ENCODE measurements at regions not wholly inside any gene's neighbourhood (a gene's known extent, or its start where the extent isn't known, plus 50 kb on each side); places are given as distances from the start of the nearest gene placed in this dataset.
A peak's percentile ranks its signal among the peaks of the same experiment; 100 is the strongest.

DNA sequence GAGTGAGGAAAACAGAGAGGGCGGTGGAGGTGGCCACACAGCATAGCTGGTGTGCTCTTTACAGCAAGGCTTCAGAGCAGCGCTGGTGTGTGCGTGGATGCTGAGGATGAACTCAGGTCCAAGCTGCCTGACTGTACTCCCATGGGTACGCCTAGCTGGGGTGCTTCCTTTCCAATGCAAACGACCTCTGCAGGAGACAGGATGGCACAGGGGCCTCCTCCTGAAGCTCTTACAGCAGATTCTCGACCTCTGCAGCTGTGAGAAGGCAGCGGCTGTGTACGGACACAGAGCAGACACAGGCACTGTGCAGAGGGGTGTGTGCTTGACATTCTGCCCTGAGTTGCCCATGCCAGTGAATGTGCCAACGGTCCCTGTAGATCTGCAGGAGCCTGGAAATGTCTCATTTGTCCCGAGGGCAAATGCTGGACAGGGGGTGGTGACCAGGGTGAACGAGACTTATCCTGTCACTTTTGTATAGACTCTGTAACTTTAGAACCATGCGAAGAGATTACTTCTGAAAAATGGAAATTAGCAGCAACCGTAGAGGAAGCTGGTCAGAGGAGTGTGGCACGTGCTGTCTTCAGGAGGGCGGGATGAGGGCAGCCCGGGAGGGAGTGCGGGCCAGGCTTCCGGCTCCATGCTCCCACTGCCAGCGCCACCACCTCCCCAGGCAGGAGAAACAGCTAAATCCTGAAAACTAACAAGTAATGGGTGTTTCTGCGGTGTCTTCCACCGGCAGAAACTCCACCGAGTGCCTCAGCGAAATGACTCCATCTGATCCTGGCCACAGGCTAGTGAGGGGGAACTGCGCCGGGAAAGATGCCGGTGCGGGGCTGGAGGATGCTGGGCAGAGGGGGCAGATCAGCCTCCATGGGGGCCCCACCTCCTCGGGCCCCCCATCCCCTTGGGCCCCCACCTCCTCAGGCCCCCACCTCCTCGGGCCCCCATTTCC, 120.9 kb upstream of the RPS6KA2 start:
- no peak for DNase-seq

DNA sequence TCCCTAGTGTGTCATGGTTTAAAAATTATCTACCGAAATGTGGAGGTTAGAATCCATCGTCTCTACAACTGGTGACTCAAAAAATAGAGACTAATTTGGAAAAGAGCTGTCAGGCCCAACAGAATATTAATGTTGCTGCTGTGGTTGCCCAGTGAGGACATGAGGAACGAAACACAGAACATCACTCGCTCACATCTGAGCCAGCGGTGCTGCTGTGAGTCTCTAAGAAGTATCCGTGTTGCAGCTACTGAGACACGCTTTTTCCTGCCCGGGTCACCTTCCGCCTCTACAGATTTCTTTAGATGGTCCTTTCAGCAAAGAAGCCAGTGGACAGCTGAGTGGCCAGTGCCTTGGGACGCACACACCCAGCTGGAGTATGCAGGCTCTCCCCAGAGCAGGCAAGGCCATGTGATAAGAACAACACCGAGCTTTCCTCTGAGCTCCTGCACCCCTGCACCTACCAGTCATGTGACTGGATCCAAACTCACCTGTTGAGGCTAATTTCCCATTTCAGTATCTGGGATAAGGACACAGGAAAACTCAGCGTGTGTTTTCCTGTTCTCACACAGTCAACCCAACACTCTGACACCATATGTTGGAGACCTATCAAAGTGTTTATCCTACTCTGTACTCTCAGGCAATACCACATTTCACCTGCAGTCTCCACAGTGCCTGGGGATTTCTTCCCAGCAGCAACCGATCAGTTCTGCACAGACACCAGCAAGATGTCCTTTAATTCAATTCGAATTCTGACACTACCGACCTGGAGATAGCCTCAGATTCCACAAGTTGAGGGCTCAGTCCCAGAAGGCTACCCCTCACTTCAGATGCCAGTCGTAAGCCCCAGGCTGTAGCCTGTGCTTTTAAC, 119.0 kb upstream of the RPS6KA2 start:
- no peak for DNase-seq

DNA sequence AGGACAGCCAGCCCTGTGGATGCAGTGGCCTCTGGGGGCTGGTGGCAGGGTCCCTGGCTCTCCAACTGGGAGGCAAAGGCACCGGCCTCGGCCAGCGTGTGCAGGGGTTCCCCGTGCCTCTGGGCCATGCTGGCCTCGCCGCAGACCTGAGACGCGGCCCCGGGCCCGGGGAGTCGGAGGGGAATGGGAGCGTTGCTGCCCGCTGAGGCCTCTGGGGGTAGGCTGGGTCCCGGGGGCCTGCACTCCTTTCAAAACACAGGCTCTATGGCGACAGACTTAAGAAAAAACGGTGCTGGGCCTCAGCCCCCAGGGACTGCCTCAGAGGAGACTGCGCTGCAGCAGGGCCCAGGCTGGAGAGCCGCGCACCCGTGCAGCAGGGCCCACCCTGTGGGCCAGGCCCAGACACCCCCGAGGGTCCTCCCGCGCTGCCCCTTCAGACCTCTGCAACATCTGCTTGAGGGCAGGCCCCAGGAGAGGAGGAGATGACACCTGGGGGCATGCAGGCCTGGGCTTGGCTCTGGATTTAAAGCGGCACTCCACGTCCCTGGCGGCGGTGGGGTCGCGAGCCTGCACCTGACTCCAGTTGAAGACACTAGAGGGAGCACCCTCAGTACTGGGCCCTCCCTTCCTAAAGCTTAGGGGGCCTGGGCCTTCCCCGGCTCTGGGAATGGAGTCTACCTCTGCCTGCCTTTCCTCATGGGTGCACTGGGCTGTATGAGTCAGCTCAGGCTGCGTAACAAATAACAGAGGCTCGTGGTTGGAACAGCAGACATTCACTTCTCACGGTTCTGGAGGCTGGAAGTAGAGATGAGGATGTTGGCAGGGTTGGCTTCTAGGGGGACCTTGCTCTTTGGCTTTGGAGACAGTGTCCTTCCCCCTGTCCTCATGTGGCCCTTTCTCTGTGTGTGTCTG, 117.4 kb upstream of the RPS6KA2 start:
- no peak for DNase-seq

DNA sequence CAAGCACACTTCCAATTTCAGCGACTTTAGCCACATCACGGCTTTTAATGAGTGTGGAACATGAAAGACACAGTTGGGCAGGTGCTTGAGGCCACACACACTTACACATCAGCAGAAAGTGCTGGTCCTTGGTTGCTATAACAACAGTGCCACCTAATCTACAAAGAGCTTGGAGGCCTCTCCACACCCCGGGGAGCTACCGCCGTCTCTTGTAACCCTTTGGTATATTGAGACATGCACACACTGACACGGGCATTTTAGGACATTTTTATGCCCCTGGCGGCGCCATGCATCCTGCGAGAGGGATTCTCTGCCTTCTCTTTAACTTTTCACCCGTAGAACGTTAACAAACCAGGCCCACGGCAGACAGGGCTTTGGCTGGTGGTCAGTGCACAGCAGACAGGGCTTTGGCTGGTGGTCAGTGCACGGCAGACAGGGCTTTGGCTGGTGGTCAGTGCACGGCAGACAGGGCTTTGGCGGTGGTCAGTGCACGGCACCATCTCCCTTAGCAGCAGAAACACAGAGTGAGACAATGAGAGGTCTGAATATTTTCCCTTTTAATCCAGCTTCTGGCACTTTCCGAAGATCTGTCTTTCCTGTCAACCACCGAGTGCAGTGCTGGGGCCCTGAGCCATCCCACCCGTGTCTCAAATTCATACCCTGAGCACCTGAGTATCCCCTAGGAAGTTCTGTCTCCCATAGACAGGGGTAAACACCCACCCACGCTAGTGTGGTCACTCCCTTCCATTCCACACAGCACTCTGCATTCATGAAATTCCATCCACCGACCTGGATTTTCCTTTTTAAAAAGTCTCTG, 116.6 kb upstream of the RPS6KA2 start:
- DNase-seq = no peak

DNA sequence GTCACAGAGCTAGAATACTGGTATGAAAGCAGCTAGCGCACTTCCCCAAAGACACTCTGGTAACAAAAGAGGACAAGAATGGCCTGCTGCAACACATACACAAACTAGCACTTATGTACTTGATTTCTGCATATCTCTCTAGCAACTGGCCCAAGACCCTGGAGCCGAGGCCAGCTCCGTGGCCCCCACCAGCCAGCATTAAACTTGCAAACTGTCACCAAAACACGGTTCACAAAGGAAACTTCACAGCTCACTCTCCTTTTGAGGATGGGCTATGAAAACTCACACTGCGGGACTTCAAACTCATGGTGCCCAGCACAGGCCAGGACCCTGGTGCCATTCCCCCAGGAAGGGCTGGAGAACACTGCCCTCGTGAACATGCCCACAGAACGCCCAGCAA, 115.9 kb upstream of the RPS6KA2 start:
- no peak for DNase-seq

DNA sequence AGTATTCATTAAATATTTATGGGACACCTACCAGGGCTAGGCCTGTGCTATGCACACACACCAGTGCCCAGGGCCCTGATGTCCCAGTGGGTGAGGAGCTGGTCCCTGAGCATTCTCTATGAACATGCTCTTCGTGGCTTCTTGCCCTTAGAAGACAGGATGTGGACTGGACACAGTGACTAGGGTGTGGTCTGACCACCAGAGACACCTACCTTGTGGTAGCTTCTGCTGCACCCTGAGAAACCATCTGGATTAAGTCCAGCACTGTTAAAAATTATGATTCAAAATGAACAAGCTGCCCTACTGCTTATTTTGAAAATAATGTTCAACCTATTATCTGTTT, 112.9 kb upstream of the RPS6KA2 start:
- DNase-seq = no peak

DNA sequence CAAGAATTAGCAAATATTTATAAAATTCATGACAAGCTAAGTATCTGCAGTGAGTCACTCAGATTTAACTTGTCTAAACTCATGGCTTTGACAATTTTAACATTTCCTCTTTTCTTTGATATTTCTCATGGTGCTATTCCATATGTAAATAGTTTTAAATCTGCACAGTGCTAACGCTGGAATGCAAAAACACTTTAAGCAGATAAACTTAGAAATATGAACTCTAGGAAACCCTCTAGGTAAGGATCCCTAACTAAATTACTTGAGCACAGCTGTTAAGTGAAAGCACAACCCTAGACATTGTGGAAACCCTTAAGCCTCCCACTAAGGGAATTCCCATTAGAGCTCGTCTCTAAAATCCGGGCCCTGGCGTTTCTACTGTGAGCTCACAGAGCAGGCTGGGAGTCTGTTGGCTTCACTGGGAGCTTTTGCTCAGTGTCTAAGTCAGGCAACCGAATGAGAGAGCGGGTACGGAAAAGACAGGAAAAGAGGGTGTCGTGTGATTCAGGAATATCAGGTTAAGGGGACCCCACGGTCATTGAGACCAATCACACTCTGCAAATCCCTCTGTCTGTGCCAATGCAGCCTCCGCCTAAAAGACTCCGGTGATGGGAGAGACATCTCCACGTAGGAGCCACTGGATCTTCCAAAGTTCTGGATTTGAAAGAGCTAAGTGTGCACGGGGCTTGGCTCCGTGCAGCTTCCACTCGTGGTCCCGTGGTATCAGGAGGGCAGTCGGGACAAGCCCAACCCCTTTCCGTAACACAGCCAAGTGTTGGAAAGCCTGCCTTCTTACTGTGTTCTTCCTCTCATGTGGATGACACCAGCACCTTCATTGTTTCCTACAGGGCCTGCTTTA, 112.3 kb upstream of the RPS6KA2 start:
- DNase-seq = no peak

DNA sequence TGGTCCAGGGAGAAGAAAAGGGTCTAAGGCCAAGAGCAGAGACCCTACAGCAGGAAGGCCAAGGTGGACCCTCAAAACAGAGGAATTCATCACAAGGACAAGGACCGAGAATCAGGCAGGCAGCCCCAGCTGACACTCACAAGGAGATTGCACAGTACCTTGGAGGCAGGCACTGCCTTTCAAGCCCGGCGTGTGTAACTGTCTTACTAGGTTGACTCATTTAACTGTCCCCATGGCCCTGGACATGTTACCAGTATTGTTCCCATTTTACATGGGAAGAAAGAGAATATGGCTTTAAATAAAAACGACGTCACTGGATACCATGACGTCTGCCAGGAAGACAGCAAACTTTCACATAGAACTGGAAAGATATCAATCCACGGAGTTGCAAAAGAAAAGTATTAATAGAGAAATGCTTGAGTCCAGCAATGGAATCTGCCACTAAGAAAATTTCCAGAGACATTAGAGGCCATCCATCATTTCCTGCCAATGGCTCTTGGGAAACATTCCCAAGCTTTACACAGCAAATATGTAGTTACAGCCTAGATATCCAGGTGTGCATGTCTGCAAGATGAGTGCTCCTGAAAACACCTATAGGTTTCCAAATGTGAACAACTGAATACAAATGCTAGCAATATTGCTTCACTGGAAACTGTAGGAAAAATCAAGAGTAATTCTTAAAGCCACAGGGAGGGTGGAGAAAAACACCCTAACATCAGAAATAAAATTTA, 111.5 kb upstream of the RPS6KA2 start:
- no peak for DNase-seq

DNA sequence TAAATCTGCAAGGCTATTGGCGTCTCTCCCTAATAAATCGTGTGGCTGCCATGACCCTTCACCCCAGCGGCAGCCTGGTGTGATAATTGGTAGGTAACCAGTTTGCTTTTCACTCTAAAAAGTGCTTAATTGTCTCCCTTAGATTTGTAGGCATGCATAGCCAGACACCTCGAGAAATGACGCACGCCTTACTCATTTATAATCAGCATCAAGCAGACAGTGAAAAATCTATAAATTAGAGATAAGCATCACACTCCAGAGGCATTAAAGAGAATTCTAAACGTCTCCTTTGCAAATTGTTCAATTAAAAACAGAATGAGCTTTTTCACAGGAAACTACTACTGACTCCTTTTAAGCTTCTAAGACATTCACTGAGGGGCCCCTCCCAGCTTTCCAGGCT, 110.2 kb upstream of the RPS6KA2 start:
- peak; percentile 43 for DNase-seq

DNA sequence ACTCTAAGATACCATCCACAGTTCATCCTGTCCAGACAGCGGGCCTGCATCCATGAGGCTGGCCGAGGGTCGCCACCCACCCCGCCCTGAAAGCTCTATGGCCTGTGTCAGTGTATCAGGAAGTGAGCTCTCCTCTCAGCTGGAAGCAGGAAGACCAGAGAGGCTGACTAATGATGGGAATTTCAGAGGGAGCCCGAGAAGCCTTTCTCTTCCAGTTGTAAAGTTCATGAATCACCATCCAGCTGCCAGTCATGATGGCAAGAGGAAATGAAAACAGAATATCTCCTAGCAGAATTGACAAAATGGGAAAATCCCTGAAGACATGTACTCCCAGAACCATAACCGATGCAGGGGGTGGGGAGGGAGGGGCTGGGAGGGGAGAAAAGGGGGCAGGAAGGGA, 109.6 kb upstream of the RPS6KA2 start:
- DNase-seq = peak; percentile 11

DNA sequence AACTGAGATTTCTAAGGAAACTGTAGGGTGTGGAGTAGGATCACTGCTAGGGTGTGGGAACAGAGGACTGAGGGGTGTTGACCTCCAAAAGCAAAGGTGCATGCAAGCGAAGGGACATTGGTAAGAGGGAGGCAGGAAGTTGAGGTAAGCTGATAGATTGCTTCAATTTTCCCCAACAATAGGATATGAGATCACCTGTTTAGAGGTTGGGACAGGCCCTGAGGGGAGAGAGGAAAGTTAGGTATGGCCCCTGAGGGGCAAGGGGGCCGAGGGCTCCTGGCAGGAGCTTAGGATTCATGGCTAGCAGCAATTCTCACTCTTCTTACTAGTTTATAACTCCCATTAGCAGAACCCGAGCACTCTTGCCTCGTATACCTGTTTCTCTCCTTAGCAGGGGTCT, 106.8 kb upstream of the RPS6KA2 start:
- no peak for DNase-seq

DNA sequence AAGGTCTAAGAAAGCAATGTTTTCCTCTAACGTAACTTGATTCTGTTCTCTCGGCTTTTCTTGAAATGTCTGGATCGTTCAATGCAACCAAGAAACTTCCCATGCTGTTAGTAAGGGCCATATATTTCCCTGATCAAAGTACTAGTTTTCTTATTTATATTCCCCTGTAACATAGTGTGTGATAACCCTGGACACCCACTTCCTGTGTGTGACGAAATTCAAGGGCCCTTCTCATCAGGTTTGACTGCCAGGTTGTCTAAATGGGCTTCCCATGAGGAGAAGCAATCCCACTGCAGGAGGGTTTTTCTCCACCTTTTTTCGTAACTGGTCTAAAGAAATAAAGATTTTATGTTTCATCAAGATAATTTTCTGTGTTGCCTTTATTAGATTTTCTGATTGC, 102.6 kb upstream of the RPS6KA2 start:
- DNase-seq = no peak

DNA sequence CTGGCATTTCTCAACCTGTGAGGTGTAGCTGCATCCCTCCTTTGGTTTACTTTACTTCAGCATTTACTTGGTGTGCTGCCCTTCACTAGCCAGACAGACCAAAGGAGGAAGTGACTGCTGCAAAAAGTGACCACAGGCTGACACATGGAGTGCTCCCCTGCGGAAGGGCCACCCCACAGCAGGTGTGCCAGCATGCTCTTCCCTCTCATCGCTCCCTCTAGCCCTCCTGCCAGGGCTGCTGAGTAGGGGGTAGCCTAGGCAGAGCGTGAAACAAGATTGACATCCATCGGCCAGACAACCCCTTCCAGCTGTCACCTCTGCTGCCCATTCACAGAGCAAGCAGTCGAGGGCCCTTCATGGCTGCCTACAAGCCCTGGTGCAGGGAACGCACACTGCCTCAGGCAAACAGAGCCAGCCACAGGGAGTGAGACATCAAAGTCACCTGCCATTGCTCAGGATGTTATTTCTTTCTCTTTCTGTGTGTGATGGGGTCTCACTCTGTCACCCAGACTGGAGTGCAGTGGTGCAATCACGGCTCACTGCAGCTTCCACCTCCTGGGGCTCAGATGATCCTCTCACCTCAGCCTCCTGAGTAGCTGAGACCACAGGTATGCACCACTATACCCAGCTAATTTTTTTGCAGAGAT, 102.0 kb upstream of the RPS6KA2 start:
- no peak for DNase-seq

DNA sequence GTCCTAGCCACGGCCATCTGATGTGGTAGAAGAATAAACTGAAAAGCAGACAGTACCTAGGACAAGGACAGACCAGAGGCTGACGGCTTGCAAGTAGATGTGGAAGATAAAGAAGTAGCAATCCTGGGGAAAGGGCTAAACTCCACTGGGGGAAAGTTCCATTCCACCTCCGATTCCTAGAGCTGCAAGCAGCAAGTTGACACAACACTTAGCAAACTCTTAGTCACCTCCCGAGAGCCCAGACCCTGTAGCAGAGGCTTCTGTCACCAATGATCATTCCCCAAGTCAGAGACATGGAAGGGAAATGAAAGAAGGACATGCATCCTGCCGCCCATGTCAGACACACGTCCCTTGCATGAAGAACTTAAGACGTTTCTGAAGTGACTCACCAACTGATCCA, 99.2 kb upstream of the RPS6KA2 start:
- no peak for DNase-seq

DNA sequence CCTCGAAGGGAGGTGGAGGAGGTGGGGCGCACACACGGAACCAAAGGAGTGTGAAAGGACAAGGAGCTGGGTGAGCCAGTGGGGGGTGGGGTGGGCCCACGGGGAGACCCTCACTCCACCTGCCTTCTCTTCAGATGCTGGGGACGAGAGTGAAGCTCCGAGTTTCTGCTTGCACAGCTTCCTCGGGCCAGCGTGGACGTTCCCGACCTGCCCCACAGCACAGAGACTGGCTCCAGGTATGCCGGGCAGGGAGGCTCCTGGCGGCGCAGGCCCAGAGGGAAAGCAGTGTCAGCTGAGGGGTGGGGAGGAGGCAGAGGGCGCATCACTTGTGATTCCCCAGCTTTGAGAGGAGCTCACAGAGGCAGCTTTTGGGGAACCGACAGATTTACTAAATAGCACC, 98.5 kb upstream of the RPS6KA2 start:
- no peak for DNase-seq

DNA sequence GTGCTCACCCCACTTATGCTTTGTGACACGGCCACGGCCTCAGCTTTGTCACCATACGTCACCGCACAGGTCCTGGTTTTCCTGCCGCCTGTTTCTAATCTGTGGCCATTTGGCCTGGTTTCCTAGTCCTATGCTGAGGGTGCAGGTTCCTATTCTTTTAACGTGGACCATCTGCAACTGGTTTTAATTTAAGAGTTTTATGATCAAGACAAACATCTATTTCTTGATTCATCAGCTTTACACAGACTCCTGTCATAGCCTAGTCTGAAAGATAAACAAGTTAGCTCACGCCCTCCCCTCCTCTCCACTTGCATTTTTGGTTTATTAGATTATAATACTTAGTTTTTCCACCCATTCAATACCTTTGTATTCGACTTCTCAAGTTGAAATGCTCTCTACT, 97.5 kb upstream of the RPS6KA2 start:
- DNase-seq = no peak

DNA sequence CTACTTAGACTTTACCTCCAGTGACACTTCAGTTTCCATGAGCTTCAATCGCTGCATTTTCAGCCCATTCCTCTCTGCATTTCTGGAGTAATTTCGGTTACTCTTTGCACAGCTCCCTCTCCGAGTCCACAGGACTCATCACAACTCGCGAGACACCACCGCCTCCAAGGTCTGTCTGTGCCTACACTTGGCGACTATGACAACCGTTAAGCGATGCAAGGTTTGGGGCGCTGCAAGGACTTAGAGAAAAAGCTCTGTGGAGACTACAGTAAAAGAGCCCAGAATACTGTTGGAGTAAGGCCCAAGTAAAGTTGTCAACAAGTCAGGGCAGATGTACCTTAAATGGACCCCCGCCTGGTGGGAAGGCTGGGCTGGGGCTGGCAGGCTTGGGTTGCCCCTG, 95.7 kb upstream of the RPS6KA2 start:
- DNase-seq = no peak

DNA sequence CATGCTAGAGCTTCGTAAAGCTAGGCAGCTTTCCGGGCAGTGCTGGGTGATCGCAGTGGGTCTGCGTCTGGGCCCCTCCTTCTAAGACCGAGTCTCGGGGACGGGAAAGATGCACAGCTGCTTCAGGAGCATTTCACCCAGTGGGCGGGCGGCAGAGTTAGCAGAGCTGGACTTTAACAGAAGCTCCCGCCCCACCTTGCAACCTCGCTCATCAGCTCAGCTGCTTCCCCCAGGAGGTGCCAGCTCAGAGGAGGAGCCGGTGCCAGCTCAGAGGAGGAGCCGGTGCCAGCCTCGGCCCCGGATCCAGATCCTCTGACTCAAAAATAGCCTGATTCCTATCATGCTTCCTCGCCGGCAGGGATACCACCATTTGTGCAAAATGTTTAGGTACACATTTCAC, 94.5 kb upstream of the RPS6KA2 start:
- DNase-seq = no peak

DNA sequence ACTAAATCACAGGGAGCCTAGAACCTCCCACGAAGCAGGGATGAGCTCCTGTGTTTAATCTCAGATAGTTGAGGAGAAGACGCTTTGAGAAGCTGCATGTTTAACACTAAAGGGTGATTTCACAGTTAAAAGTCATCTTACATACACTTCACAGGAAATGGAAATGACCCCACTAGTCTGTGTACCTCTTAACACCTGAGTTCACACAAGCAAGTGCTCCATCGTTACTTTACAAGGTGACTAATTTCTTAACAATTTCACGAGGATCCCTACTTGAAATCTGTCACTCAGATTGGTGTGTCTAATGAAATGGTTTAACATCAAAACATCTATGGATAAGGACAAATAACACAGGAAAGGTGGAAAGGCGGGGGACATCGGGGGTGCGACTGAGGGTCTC, 93.8 kb upstream of the RPS6KA2 start:
- no peak for DNase-seq

DNA sequence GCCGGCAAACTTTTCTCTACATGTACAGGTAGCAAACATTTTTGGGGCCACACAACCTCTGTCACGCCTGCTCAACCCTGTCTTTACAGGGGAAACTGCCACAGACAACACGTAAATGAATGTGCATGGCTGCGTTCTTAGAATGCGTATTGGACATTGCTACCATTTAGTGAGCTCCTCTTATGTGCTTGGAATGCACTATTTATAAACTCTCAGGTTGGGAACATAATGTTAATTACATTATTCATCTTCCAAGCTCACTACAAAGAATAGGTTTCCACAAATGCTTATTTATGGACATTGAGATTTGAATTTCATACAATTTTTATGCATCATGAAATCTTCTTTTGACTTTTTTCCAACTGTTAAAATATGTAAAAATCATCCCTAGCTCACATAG, 92.0 kb upstream of the RPS6KA2 start:
- no peak for DNase-seq

All from NCI-H69 (cell line).